ENCODE measurements at regions not wholly inside any gene's neighbourhood (a gene's known extent, or its start where the extent isn't known, plus 50 kb on each side); places are given as distances from the start of the nearest gene placed in this dataset.
A peak's percentile ranks its signal among the peaks of the same experiment; 100 is the strongest.

GRCh38 chr2:236718207-236718992 lies 148.8 kb downstream of the ACKR3 start:
- DNase-seq, result no peak

GRCh38 chr2:236719192-236719635 lies 149.6 kb downstream of the ACKR3 start:
- no peak for DNase-seq

GRCh38 chr2:236720974-236721540 lies 151.4 kb downstream of the ACKR3 start:
- no peak for DNase-seq

GRCh38 chr2:236724200-236724599 lies 154.6 kb downstream of the ACKR3 start:
- no peak for DNase-seq

- DNase-seq, result no peak
Observed at GRCh38 chr2:236726701-236727450, 157.3 kb downstream of the ACKR3 start.

GRCh38 chr2:236728916-236729670 lies 159.5 kb downstream of the ACKR3 start:
- no peak for DNase-seq

GRCh38 chr2:236730393-236730792 lies 160.8 kb downstream of the ACKR3 start:
- no peak for DNase-seq

GRCh38 chr2:236731767-236732580 lies 162.3 kb downstream of the ACKR3 start:
- DNase-seq, result no peak

- no peak for DNase-seq
Observed at GRCh38 chr2:236733156-236733555, 163.5 kb downstream of the ACKR3 start.

- no peak for DNase-seq
Observed at GRCh38 chr2:236735825-236736238, 166.2 kb downstream of the ACKR3 start.

GRCh38 chr2:236738030-236738429 lies 168.4 kb downstream of the ACKR3 start:
- DNase-seq, result no peak

- DNase-seq, result no peak
Observed at GRCh38 chr2:236738896-236739295, 169.3 kb downstream of the ACKR3 start.

- no peak for DNase-seq
Observed at GRCh38 chr2:236739663-236740062, 170.0 kb downstream of the ACKR3 start.

GRCh38 chr2:236740506-236740905 lies 170.9 kb downstream of the ACKR3 start:
- DNase-seq, result no peak

GRCh38 chr2:236743039-236743920 lies 173.7 kb downstream of the ACKR3 start:
- peak; percentile 87 for DNase-seq

GRCh38 chr2:236743921-236744280 lies 174.3 kb downstream of the ACKR3 start:
- no peak for DNase-seq

- DNase-seq, result no peak
Observed at GRCh38 chr2:236744281-236744705, 174.7 kb downstream of the ACKR3 start.

- no peak for DNase-seq
Observed at GRCh38 chr2:236744716-236745115, 175.1 kb downstream of the ACKR3 start.

- no peak for DNase-seq
Observed at GRCh38 chr2:236745420-236746210, 176.0 kb downstream of the ACKR3 start.

Measured in renal pelvis (tissue), 1 donor.